ENCODE measurements at regions not wholly inside any gene's neighbourhood (a gene's known extent, or its start where the extent isn't known, plus 50 kb on each side); places are given as distances from the start of the nearest gene placed in this dataset.

DNA sequence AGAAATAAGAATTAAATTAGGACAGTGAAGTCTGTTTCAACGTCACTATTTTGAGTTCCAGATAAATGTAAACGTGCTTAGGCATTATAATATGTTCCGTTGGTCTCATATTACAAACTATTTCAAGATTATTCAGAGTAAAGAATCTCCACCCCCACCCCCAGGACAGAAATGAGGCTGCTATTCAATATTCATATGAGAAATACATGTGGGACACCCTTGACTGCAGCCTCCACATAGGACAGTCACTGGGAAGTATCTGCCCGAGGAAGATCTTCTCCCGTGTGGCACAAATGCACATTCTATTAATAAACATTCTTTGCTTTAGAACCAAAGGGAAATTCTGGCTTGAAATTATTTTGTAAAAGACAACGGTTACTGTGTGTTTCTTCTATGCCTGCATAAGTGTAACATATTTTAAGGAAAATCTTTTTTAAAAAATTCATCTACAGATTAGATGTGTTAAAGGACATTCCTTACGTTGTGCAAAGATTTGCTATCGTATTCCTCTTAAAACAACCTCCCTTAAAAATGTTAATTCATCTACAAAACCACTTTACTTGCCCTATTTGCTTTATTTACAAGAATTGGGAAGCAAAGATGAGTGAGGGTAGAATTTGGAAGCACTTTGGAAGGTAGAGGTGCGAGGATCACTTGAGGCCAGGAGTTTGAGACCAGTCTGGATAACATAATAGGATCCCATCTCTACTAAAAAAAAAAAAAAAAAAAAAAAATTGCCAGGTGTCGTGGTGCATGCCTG is 148.3 kb upstream of the SOX14 start:
- TF ChIP-seq POLR2A (IDR thresholded peaks at IDR 0.05): no peak
- TF ChIP-seq, protein P1, sequence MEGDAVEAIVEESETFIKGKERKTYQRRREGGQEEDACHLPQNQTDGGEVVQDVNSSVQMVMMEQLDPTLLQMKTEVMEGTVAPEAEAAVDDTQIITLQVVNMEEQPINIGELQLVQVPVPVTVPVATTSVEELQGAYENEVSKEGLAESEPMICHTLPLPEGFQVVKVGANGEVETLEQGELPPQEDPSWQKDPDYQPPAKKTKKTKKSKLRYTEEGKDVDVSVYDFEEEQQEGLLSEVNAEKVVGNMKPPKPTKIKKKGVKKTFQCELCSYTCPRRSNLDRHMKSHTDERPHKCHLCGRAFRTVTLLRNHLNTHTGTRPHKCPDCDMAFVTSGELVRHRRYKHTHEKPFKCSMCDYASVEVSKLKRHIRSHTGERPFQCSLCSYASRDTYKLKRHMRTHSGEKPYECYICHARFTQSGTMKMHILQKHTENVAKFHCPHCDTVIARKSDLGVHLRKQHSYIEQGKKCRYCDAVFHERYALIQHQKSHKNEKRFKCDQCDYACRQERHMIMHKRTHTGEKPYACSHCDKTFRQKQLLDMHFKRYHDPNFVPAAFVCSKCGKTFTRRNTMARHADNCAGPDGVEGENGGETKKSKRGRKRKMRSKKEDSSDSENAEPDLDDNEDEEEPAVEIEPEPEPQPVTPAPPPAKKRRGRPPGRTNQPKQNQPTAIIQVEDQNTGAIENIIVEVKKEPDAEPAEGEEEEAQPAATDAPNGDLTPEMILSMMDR (IDR thresholded peaks at IDR 0.05): no peak

Data from esophagus squamous epithelium (tissue), 4 donors.